GM12878 (cell line): ENCODE measurements at regions not wholly inside any gene's neighbourhood (a gene's known extent, or its start where the extent isn't known, plus 50 kb on each side); places are given as distances from the start of the nearest gene placed in this dataset.

Experiments used
- ATAC-seq: fragments of 200-7000 bp; cut with Tn5 transposase; 3 replicates; pipeline ENCODE4 v1.9.1; 2020; ENCODE audit warnings: mild to moderate bottlenecking, moderate library complexity
- BruUV-seq: library from RNA; stranded (reverse); fragments of 400-500 nt; replicated peaks from 2 replicates; lab custom pipeline; 2021; lab: Mats Ljungman, UMichigan
- CTCF ChIA-PET: fragments of 300-600 bp; sonication (Branson Sonifier 250); formaldehyde crosslinking; extraction: SDS; loops from one replicate; lab custom pipeline; 2021; ENCODE audit warnings: inconsistent platforms; lab: Yijun Ruan, JAX
- POLR2A ChIA-PET: fragments of 350-600 bp; formaldehyde crosslinking; extraction: SDS; loops from one replicate; lab custom pipeline; 2021; ENCODE audit warnings: inconsistent platforms; lab: Charles Lee
- RAD21 ChIA-PET: fragments of 300-600 bp; sonication (Branson Sonifier 250); formaldehyde crosslinking; loops from one replicate; lab custom pipeline; 2023; ENCODE audit warnings: antibody characterized with exemption; ENCODE audit not compliant: unreplicated experiment; lab: Charles Lee
- SMC1A ChIA-PET: fragments of 300-600 bp; sonication (Branson Sonifier 250); formaldehyde crosslinking; loops from one replicate; lab custom pipeline; 2023; ENCODE audit not compliant: unreplicated experiment, uncharacterized antibody; lab: Charles Lee
- DNase-seq: peaks from one replicate; pipeline ENCODE4 v3.0.0-alpha.2; 2011; ENCODE audit warnings: low read depth, low spot score
- FAIRE-seq: peaks from 3 replicates; lab custom pipeline; 2011; peaks lifted over from hg19 to GRCh38; lab: Jason Lieb, UNC
- H2AFZ ChIP-seq: 2 replicates; pipeline ENCODE4 v1.6.0; 2011; ENCODE audit warnings: low read depth, low read length, control low read depth; ENCODE audit not compliant: control insufficient read depth
- H3K27ac ChIP-seq: 2 replicates; pipeline ENCODE4 v1.5.1; 2011; ENCODE audit warnings: control low read depth; ENCODE audit not compliant: control insufficient read depth, insufficient read depth
- H3K27me3 ChIP-seq, 2 experiments: replicated peaks in 1 of 2; 2 replicates each; pipeline versions ENCODE4 v1.6.0 to v1.6.1; 2011; ENCODE audit warnings: low read length in 1 of 2; ENCODE audit not compliant: control insufficient read depth in 2 of 2, insufficient read depth in 2 of 2
- H3K36me3 ChIP-seq, 2 experiments: 2 replicates each; pipeline ENCODE4 v1.5.1; 2011; ENCODE audit warnings: low read length in 1 of 2; ENCODE audit not compliant: control insufficient read depth in 2 of 2, insufficient read depth in 2 of 2
- H3K4me1 ChIP-seq: 2 replicates; pipeline ENCODE4 v1.6.1; 2011; ENCODE audit warnings: mild to moderate bottlenecking, low read length, moderate library complexity, mixed read lengths; ENCODE audit not compliant: control insufficient read depth, insufficient read depth
- H3K4me2 ChIP-seq: 2 replicates; pipeline ENCODE4 v1.6.0; 2011; ENCODE audit warnings: control low read depth; ENCODE audit not compliant: control insufficient read depth, insufficient read depth
- H3K4me3 ChIP-seq: fragments of 200-600 bp; sonication (generic); 2 replicates; pipeline ENCODE4 v1.5.1; 2016
- H3K79me2 ChIP-seq: 2 replicates; pipeline ENCODE4 v1.6.0; 2011; ENCODE audit warnings: low read length; ENCODE audit not compliant: control insufficient read depth, insufficient read depth
- H3K9ac ChIP-seq: 2 replicates; pipeline ENCODE4 v1.8.0; 2011; ENCODE audit warnings: low read length, control low read depth, mixed read lengths; ENCODE audit not compliant: control insufficient read depth, insufficient read depth
- H3K9me3 ChIP-seq: replicated peaks from 3 replicates; pipeline ENCODE4 v1.5.1; 2011; ENCODE audit warnings: mild to moderate bottlenecking, low read length; ENCODE audit not compliant: control insufficient read depth, insufficient read depth
- H4K20me1 ChIP-seq: 2 replicates; pipeline ENCODE4 v1.6.0; 2011; ENCODE audit not compliant: control insufficient read depth, insufficient read depth
- BACH1 ChIP-seq: fragments of 450-650 bp; IDR thresholded peaks from 2 replicates; pipeline ENCODE4 v1.6.1; 2017; ENCODE audit warnings: mild to moderate bottlenecking, borderline replicate concordance
- CUX1 ChIP-seq: IDR thresholded peaks from 2 replicates; pipeline ENCODE4 v1.6.1; 2012; ENCODE audit warnings: improper control_type of control experiment, low read depth, low read length; ENCODE audit not compliant: insufficient replicate concordance
- HCFC1 ChIP-seq: fragments of 150-350 bp; IDR thresholded peaks from 2 replicates; pipeline ENCODE4 v1.6.1; 2014; ENCODE audit warnings: low read length
- HSF1 ChIP-seq: fragments of 150-350 bp; IDR thresholded peaks from 2 replicates; pipeline ENCODE4 v1.6.1; 2014; ENCODE audit warnings: mild to moderate bottlenecking, low read depth, low read length
- MTA3 ChIP-seq: IDR thresholded peaks from 2 replicates; pipeline ENCODE4 v1.6.1; 2012; ENCODE audit warnings: low read length, inconsistent platforms, borderline replicate concordance
- MXI1 ChIP-seq: fragments of 150-350 bp; IDR thresholded peaks from 2 replicates; pipeline ENCODE4 v1.6.1; 2011; ENCODE audit warnings: low read depth, mild to moderate bottlenecking, inconsistent platforms, low read length, improper control_type of control experiment
- SREBF1 ChIP-seq: IDR thresholded peaks from 2 replicates; pipeline ENCODE4 v1.6.1; 2012; ENCODE audit warnings: mild to moderate bottlenecking, low read length
- WGBS: methylation state at CpG from one replicate; pipeline ENCODE4 v1.1.6; 2016; ENCODE audit warnings: low lambda C conversion rate; ENCODE audit not compliant: insufficient replicate concordance, insufficient coverage; ENCODE audit errors: missing lambda C conversion rate; 5-methylcytosine and 5-hydroxymethylcytosine counted together
- in situ Hi-C: fragments of 300-500 bp; cut with MboI; formaldehyde crosslinking; loops from 9 replicates; pipeline ENCODE4 v1.14.3; 2018; ENCODE audit warnings: mixed read lengths
- intact Hi-C: fragments of 100-400 bp; cut with micrococcal nuclease; formaldehyde crosslinking; loops from one replicate; pipeline ENCODE4 v1.14.2; 2022; ENCODE audit not compliant: unreplicated experiment

DNA sequence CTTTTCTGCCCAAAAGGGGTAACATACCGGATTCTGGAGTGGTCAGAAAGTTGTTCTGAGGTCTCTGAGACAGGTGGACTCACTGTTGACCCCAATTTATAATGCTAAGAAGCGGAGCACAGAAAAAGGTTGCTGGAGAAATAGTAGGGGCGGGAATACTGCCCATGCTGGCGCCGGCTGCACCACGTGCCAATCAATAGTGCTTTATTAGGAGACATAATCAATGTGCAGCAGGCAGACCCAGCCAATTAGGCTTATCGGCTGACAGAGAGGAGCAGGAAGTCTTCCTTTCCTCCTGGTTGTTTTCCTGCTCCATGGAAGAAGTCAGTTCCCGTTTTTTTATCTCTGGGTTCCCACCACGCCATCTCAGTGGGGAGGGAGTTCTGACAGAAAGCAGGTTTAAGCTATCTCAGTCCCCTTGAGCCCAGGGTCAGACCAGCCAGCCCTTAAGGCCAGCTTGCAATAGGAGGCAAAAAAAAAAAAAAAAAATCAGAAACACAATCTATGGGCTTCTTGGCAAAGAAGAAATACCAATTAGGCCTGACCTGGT, 68.2 kb upstream of the IRX6 start:
- no peak for FAIRE-seq
- in situ Hi-C loops = loop anchor here (25.0 kb wide), 1 partner anchor 1694 kb away; no protein-coding TSS in a partner anchor
- no peaks in the 10 kb centered on the region for H3K4me1 ChIP-seq
- ChIA-PET RAD21 (no interaction called here), POLR2A (no interaction called here), CTCF (no interaction called here), SMC1A (no interaction called here)
- DNase-seq = no peak
- 22% methylated on average over 9 of the region's 9 CpGs for WGBS
- H3K79me2 ChIP-seq = no peaks in the 10 kb centered on the region
- H3K4me2 ChIP-seq = no peak overlapping the region
- ATAC-seq = no peak
- no peaks in the 10 kb centered on the region for H3K27me3 ChIP-seq
- intact Hi-C loops = loop anchor here (5.0 kb wide), 1 partner anchor 1309 kb away; no protein-coding TSS in a partner anchor
- no peaks in the 10 kb centered on the region for H3K36me3 ChIP-seq
- no peak overlapping the region for H2AFZ ChIP-seq
- no peak for TF ChIP-seq HCFC1
- TF ChIP-seq MTA3 = no peak
- TF ChIP-seq SREBF1 = no peak
- no peak overlapping the region for H3K4me3 ChIP-seq
- no peak overlapping the region for H3K9ac ChIP-seq
- no TSS peak for BruUV-seq
- H3K27ac ChIP-seq = no peak overlapping the region
- no peaks in the 10 kb centered on the region for H4K20me1 ChIP-seq
- no peaks in the 10 kb centered on the region for H3K9me3 ChIP-seq

DNA sequence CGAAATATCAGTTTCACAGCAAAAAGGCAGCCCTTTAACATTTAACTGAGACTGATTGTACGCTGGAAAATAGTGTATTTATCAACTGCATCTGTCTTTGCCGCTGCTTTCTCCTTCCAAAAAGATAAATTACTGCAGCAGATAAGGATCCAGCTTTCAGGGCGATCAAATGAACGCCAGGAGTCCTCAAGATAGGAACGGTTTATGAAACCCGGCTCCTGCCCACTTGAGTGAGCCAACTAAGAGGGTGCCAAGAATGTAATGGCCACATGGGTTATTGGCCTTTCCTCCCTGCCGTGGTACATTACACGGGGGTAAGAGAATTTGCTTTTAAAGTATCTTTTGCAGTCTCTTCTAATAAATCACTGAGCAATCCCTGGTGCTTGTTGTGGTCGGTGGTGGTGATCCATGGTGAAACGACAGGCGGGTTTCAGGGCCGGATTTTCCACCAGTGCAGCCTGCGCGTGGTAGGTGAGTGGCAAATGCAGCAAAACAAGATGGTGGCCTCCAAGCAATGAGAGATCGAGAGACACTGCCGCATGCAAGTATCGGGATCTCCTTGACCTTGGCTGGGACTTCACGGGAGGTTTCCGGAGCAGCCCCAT, 67.5 kb upstream of the IRX6 start:
- ChIA-PET RAD21 (interaction anchor here (1.4 kb wide), 1 partner anchor 221 kb away, joined by 4 read pairs; no protein-coding TSS in a partner anchor), CTCF (interaction anchor here (1.4 to 1.6 kb wide), 5 partner anchors 8 to 1483 kb away, joined by 4 to 10 read pairs (median 5); no protein-coding TSS in a partner anchor), SMC1A (interaction anchor here (0.6 to 1.2 kb wide), 3 partner anchors 220 to 329 kb away, joined by 3 to 4 read pairs (median 4); no protein-coding TSS in a partner anchor), POLR2A (no interaction called here)
- DNase-seq (no peak), ATAC-seq (no peak), FAIRE-seq (no peak)
- Histone ChIP-seq H3K4me1 (no peaks in the 10 kb centered on the region), H4K20me1 (no peaks in the 10 kb centered on the region), H3K27me3 (no peaks in the 10 kb centered on the region), H3K36me3 (no peaks in the 10 kb centered on the region), H3K79me2 (no peaks in the 10 kb centered on the region), H3K9me3 (no peaks in the 10 kb centered on the region), H3K4me3 (no peak overlapping the region), H3K4me2 (no peak overlapping the region), H3K9ac (no peak overlapping the region), H2AFZ (no peak overlapping the region), H3K27ac (no peak overlapping the region)
- no TSS peak for BruUV-seq
- in situ Hi-C loops = loop anchor here (25.0 kb wide), 1 partner anchor 1694 kb away; no protein-coding TSS in a partner anchor
- 57% methylated on average over 20 of the region's 20 CpGs for WGBS
- intact Hi-C loops = loop anchor here (5.0 kb wide), 1 partner anchor 1309 kb away; no protein-coding TSS in a partner anchor
- TF ChIP-seq BACH1 (no peak), HSF1 (no peak), MXI1 (no peak), CUX1 (no peak)
